ENCODE measurements at regions not wholly inside any gene's neighbourhood (a gene's known extent, or its start where the extent isn't known, plus 50 kb on each side); places are given as distances from the start of the nearest gene placed in this dataset.
"Not testable (repeated sequence)": the region's sequence is repeated elsewhere in the genome, so short reads cannot be mapped to it uniquely, and the experiment has no call there.

GRCh38 chr5:130501151-130501865, 597.0 kb downstream of the CHSY3 start (continued):
- no peak for TF ChIP-seq FOXJ3 (CRISPR knock-in tag; IDR thresholded peaks at IDR 0.05; ENCODE audit: borderline replicate concordance)
- no peak for TF ChIP-seq USF2 (CRISPR knock-in tag; IDR thresholded peaks at IDR 0.05)
- no peak for TF ChIP-seq ZNF232 (CRISPR knock-in tag; IDR thresholded peaks at IDR 0.05)
- TF ChIP-seq ELF4 (CRISPR knock-in tag; IDR thresholded peaks at IDR 0.05; ENCODE audit: low read depth) = no peak

- H3K4me3 Mint-ChIP-seq; H3K27me3 Mint-ChIP-seq (ENCODE audit: low read depth): not testable (repeated sequence)
Observed at GRCh38 chr5:130500495-130500894, 596.2 kb downstream of the CHSY3 start.

GRCh38 chr5:130496215-130496614, 592.0 kb downstream of the CHSY3 start:
- ChIA-PET CTCF (no interaction called here), POLR2A (no interaction called here)
- Mint-ChIP-seq H3K27ac (no peak overlapping the region), H3K4me1 (0 out of 2 replicates have a peak, but pooled peaks cover under 1% of the 10 kb centered on the region), H3K27me3 (ENCODE audit: low read depth) (no peaks in the 10 kb centered on the region), H3K4me3 (no peak overlapping the region), H3K9me3 (peaks cover 33% of the 10 kb centered on the region), H3K36me3 (no peaks in the 10 kb centered on the region)
- TF ChIP-seq ZNF317 (CRISPR knock-in tag; IDR thresholded peaks at IDR 0.05; ENCODE audit: borderline replicate concordance, low read depth) (no peak), HMGA2 (CRISPR knock-in tag; IDR thresholded peaks at IDR 0.05) (no peak), ZNF423 (CRISPR knock-in tag; IDR thresholded peaks at IDR 0.05) (no peak), ETV6 (CRISPR knock-in tag; IDR thresholded peaks at IDR 0.05) (no peak), SMAD4 (CRISPR knock-in tag; IDR thresholded peaks at IDR 0.05) (no peak), CTCF (IDR thresholded peaks at IDR 0.05) (no peak), E2F4 (CRISPR knock-in tag; IDR thresholded peaks at IDR 0.05; ENCODE audit: borderline replicate concordance, low read depth) (no peak), CREM (CRISPR knock-in tag; IDR thresholded peaks at IDR 0.05) (no peak), PRRX2 (CRISPR knock-in tag; IDR thresholded peaks at IDR 0.05) (no peak), E2F5 (CRISPR knock-in tag; IDR thresholded peaks at IDR 0.05) (no peak), ZNF232 (CRISPR knock-in tag; IDR thresholded peaks at IDR 0.05) (no peak), ZBTB21 (CRISPR knock-in tag; IDR thresholded peaks at IDR 0.05; ENCODE audit: borderline replicate concordance) (no peak), TCF7 (CRISPR knock-in tag; IDR thresholded peaks at IDR 0.05; ENCODE audit: low read depth) (no peak), TP53 (CRISPR knock-in tag; IDR thresholded peaks at IDR 0.05) (no peak), NR2C2 (CRISPR knock-in tag; IDR thresholded peaks at IDR 0.05) (no peak), JUN (CRISPR knock-in tag; IDR thresholded peaks at IDR 0.05) (no peak), PRDM15 (CRISPR knock-in tag; IDR thresholded peaks at IDR 0.05) (no peak)
- ATAC-seq = no peak
- no peak for DNase-seq (ENCODE audit: low spot score)

More at GRCh38 chr5:130500495-130500894, 596.2 kb downstream of the CHSY3 start:
- ATAC-seq; DNase-seq (ENCODE audit: low spot score); H3K27ac Mint-ChIP-seq; POLR2A ChIA-PET; H3K36me3 Mint-ChIP-seq; CTCF ChIA-PET: not testable (repeated sequence)
- peaks cover 14% of the 10 kb centered on the region; the same call in 1 of the 2 replicates for H3K9me3 Mint-ChIP-seq
- peaks cover 24% of the 10 kb centered on the region for H3K4me1 Mint-ChIP-seq
